ENCODE measurements at regions not wholly inside any gene's neighbourhood (a gene's known extent, or its start where the extent isn't known, plus 50 kb on each side); places are given as distances from the start of the nearest gene placed in this dataset.

DNA sequence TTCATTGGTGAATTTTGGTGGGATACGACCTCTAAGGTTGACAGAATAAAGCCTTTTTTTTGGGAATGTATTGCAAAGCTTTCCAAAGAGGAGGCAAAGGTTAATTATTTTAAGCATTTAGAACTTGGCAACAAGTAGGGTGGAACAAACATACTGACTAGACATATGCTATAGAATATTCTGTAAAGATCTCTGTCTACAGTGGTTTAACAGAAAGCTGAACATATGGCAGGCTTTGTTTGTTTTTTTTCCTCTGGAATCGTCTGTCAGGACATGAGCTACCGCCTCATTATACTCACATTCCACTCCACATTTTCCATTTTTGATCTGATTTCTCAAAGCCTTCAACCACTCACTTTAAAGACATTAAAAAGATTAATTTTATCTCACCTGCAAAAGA lies 153.4 kb upstream of the PELI2 start:
- TF ChIP-seq, protein P1, sequence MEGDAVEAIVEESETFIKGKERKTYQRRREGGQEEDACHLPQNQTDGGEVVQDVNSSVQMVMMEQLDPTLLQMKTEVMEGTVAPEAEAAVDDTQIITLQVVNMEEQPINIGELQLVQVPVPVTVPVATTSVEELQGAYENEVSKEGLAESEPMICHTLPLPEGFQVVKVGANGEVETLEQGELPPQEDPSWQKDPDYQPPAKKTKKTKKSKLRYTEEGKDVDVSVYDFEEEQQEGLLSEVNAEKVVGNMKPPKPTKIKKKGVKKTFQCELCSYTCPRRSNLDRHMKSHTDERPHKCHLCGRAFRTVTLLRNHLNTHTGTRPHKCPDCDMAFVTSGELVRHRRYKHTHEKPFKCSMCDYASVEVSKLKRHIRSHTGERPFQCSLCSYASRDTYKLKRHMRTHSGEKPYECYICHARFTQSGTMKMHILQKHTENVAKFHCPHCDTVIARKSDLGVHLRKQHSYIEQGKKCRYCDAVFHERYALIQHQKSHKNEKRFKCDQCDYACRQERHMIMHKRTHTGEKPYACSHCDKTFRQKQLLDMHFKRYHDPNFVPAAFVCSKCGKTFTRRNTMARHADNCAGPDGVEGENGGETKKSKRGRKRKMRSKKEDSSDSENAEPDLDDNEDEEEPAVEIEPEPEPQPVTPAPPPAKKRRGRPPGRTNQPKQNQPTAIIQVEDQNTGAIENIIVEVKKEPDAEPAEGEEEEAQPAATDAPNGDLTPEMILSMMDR (IDR thresholded peaks at IDR 0.05): no peak
- no peak for TF ChIP-seq POLR2A (IDR thresholded peaks at IDR 0.05)

All from adrenal gland (tissue), 5 donors.